ENCODE measurements at regions not wholly inside any gene's neighbourhood (a gene's known extent, or its start where the extent isn't known, plus 50 kb on each side); places are given as distances from the start of the nearest gene placed in this dataset.
A peak's percentile ranks its signal among the peaks of the same experiment; 100 is the strongest.

- peaks cover 3% of the 10 kb centered on the region for H3K4me1 Mint-ChIP-seq
- no peak for DNase-seq (ENCODE audit: low spot score in 2 of 2, unreplicated experiment in 2 of 2)
- H3K9me3 Mint-ChIP-seq: peaks cover 21% of the 10 kb centered on the region
- no peaks in the 10 kb centered on the region for H3K36me3 Mint-ChIP-seq
- no peak overlapping the region for H3K27ac Mint-ChIP-seq
- H3K27me3 Mint-ChIP-seq (ENCODE audit: low read depth): no peaks in the 10 kb centered on the region
- no peak overlapping the region for H3K4me3 Mint-ChIP-seq
- TF ChIP-seq CTCF (IDR thresholded peaks at IDR 0.05; ENCODE audit: unreplicated experiment): no peak
Observed at GRCh38 chr5:124352312-124352711, 394.1 kb downstream of the ZNF608 start.

GRCh38 chr5:124349931-124350330 is 396.5 kb downstream of the ZNF608 start:
- Mint-ChIP-seq H3K36me3 (no peaks in the 10 kb centered on the region), H3K9me3 (peaks cover 16% of the 10 kb centered on the region), H3K4me3 (no peak overlapping the region), H3K27ac (no peak overlapping the region), H3K4me1 (peaks cover 3% of the 10 kb centered on the region), H3K27me3 (ENCODE audit: low read depth) (no peaks in the 10 kb centered on the region)
- no peak for TF ChIP-seq CTCF (IDR thresholded peaks at IDR 0.05; ENCODE audit: unreplicated experiment)
- DNase-seq (ENCODE audit: low spot score in 2 of 2, unreplicated experiment in 2 of 2): no peak

- no peaks in the 10 kb centered on the region for H3K4me1 Mint-ChIP-seq
- no peak for DNase-seq (ENCODE audit: low spot score in 2 of 2, unreplicated experiment in 2 of 2)
- no peak for TF ChIP-seq CTCF (IDR thresholded peaks at IDR 0.05; ENCODE audit: unreplicated experiment)
- H3K36me3 Mint-ChIP-seq: no peaks in the 10 kb centered on the region
- H3K9me3 Mint-ChIP-seq: peaks cover 2% of the 10 kb centered on the region
- peak overlapping the region; percentile 19 for H3K27ac Mint-ChIP-seq
- no peaks in the 10 kb centered on the region for H3K27me3 Mint-ChIP-seq (ENCODE audit: low read depth)
- no peak overlapping the region for H3K4me3 Mint-ChIP-seq
Observed at GRCh38 chr5:124343451-124343867, 403.0 kb downstream of the ZNF608 start.

GRCh38 chr5:124342986-124343385 is 403.5 kb downstream of the ZNF608 start:
- H3K4me1 Mint-ChIP-seq: no peaks in the 10 kb centered on the region
- no peak for DNase-seq (ENCODE audit: low spot score in 2 of 2, unreplicated experiment in 2 of 2)

GRCh38 chr5:124342584-124342983 is 403.9 kb downstream of the ZNF608 start:
- H3K27me3 Mint-ChIP-seq (ENCODE audit: low read depth): no peaks in the 10 kb centered on the region
- no peak for DNase-seq (ENCODE audit: low spot score in 2 of 2, unreplicated experiment in 2 of 2)
- TF ChIP-seq CTCF (IDR thresholded peaks at IDR 0.05; ENCODE audit: unreplicated experiment): no peak
- H3K36me3 Mint-ChIP-seq: no peaks in the 10 kb centered on the region
- no peak overlapping the region for H3K4me3 Mint-ChIP-seq
- H3K4me1 Mint-ChIP-seq: no peaks in the 10 kb centered on the region
- H3K9me3 Mint-ChIP-seq: peaks cover 10% of the 10 kb centered on the region
- peak overlapping the region; percentile 15 for H3K27ac Mint-ChIP-seq

More at GRCh38 chr5:124342986-124343385, 403.5 kb downstream of the ZNF608 start:
- Mint-ChIP-seq H3K27ac (peak overlapping the region; percentile 15), H3K9me3 (peaks cover 6% of the 10 kb centered on the region), H3K36me3 (no peaks in the 10 kb centered on the region), H3K27me3 (ENCODE audit: low read depth) (no peaks in the 10 kb centered on the region), H3K4me3 (no peak overlapping the region)
- no peak for TF ChIP-seq CTCF (IDR thresholded peaks at IDR 0.05; ENCODE audit: unreplicated experiment)

GRCh38 chr5:124342027-124342471 is 404.4 kb downstream of the ZNF608 start:
- no peaks in the 10 kb centered on the region for H3K27me3 Mint-ChIP-seq (ENCODE audit: low read depth)
- no peak overlapping the region for H3K4me3 Mint-ChIP-seq
- H3K9me3 Mint-ChIP-seq: peaks cover 15% of the 10 kb centered on the region
- TF ChIP-seq CTCF (IDR thresholded peaks at IDR 0.05; ENCODE audit: unreplicated experiment): no peak
- peak overlapping the region; percentile 68 for H3K27ac Mint-ChIP-seq
- peaks cover 1% of the 10 kb centered on the region for H3K4me1 Mint-ChIP-seq
- DNase-seq (ENCODE audit: low spot score in 2 of 2, unreplicated experiment in 2 of 2): no peak
- H3K36me3 Mint-ChIP-seq: peaks cover 2% of the 10 kb centered on the region
